ENCODE measurements at regions not wholly inside any gene's neighbourhood (a gene's known extent, or its start where the extent isn't known, plus 50 kb on each side); places are given as distances from the start of the nearest gene placed in this dataset.

GRCh38 chr3:66145408-66145733, 75.4 kb upstream of the SLC25A26 start:
- H3K36me3 ChIP-seq (ENCODE audit: insufficient read depth, low read length): no peaks in the 10 kb centered on the region
- no peaks in the 10 kb centered on the region for H3K27me3 ChIP-seq (ENCODE audit: insufficient read depth, low read length)
- no peaks in the 10 kb centered on the region for H3K79me2 ChIP-seq (ENCODE audit: control insufficient read depth, insufficient read depth, low read length, unreplicated experiment)
- peaks cover 10% of the 10 kb centered on the region for H3K4me1 ChIP-seq (ENCODE audit: control insufficient read depth, insufficient read depth, low read length, unreplicated experiment)
- H3K27ac ChIP-seq (ENCODE audit: low read depth, low read length): no peak overlapping the region
- no peak overlapping the region for H2AFZ ChIP-seq (ENCODE audit: low read length, unreplicated experiment)
- no peak overlapping the region for H3K4me3 ChIP-seq (ENCODE audit: low read depth, low read length)

GRCh38 chr3:66144568-66145407, 76.0 kb upstream of the SLC25A26 start:
- no peak overlapping the region for H3K27ac ChIP-seq (ENCODE audit: low read depth, low read length)
- peaks cover 10% of the 10 kb centered on the region for H3K4me1 ChIP-seq (ENCODE audit: control insufficient read depth, insufficient read depth, low read length, unreplicated experiment)
- H3K4me3 ChIP-seq (ENCODE audit: low read depth, low read length): no peak overlapping the region
- no peaks in the 10 kb centered on the region for H3K27me3 ChIP-seq (ENCODE audit: insufficient read depth, low read length)
- no peaks in the 10 kb centered on the region for H3K79me2 ChIP-seq (ENCODE audit: control insufficient read depth, insufficient read depth, low read length, unreplicated experiment)
- H3K36me3 ChIP-seq (ENCODE audit: insufficient read depth, low read length): no peaks in the 10 kb centered on the region
- H2AFZ ChIP-seq (ENCODE audit: low read length, unreplicated experiment): no peak overlapping the region

- H3K4me3 ChIP-seq (ENCODE audit: low read depth, low read length): no peak overlapping the region
- no peak overlapping the region for H2AFZ ChIP-seq (ENCODE audit: low read length, unreplicated experiment)
- no peaks in the 10 kb centered on the region for H3K27me3 ChIP-seq (ENCODE audit: insufficient read depth, low read length)
- no peak overlapping the region for H3K27ac ChIP-seq (ENCODE audit: low read depth, low read length)
- H3K36me3 ChIP-seq (ENCODE audit: insufficient read depth, low read length): no peaks in the 10 kb centered on the region
- H3K79me2 ChIP-seq (ENCODE audit: control insufficient read depth, insufficient read depth, low read length, unreplicated experiment): no peaks in the 10 kb centered on the region
- H3K4me1 ChIP-seq (ENCODE audit: control insufficient read depth, insufficient read depth, low read length, unreplicated experiment): peaks cover 10% of the 10 kb centered on the region
Observed at GRCh38 chr3:66142079-66142478, 78.7 kb upstream of the SLC25A26 start.

- Histone ChIP-seq H3K4me1 (ENCODE audit: control insufficient read depth, insufficient read depth, low read length, unreplicated experiment) (peaks cover 10% of the 10 kb centered on the region), H3K27me3 (ENCODE audit: insufficient read depth, low read length) (no peaks in the 10 kb centered on the region), H3K79me2 (ENCODE audit: control insufficient read depth, insufficient read depth, low read length, unreplicated experiment) (no peaks in the 10 kb centered on the region), H3K27ac (ENCODE audit: low read depth, low read length) (no peak overlapping the region), H3K36me3 (ENCODE audit: insufficient read depth, low read length) (no peaks in the 10 kb centered on the region), H3K4me3 (ENCODE audit: low read depth, low read length) (no peak overlapping the region), H2AFZ (ENCODE audit: low read length, unreplicated experiment) (no peak overlapping the region)
Observed at GRCh38 chr3:66140743-66141372, 79.9 kb upstream of the SLC25A26 start.

- no peak overlapping the region for H3K27ac ChIP-seq (ENCODE audit: low read depth, low read length)
- no peaks in the 10 kb centered on the region for H3K36me3 ChIP-seq (ENCODE audit: insufficient read depth, low read length)
- H3K4me3 ChIP-seq (ENCODE audit: low read depth, low read length): no peak overlapping the region
- H3K4me1 ChIP-seq (ENCODE audit: control insufficient read depth, insufficient read depth, low read length, unreplicated experiment): peaks cover 8% of the 10 kb centered on the region
- no peaks in the 10 kb centered on the region for H3K79me2 ChIP-seq (ENCODE audit: control insufficient read depth, insufficient read depth, low read length, unreplicated experiment)
- H3K27me3 ChIP-seq (ENCODE audit: insufficient read depth, low read length): no peaks in the 10 kb centered on the region
- H2AFZ ChIP-seq (ENCODE audit: low read length, unreplicated experiment): no peak overlapping the region
Observed at GRCh38 chr3:66140106-66140505, 80.7 kb upstream of the SLC25A26 start.

- no peak overlapping the region for H3K4me3 ChIP-seq (ENCODE audit: low read depth, low read length)
- no peaks in the 10 kb centered on the region for H3K27me3 ChIP-seq (ENCODE audit: insufficient read depth, low read length)
- H3K4me1 ChIP-seq (ENCODE audit: control insufficient read depth, insufficient read depth, low read length, unreplicated experiment): peaks cover 2% of the 10 kb centered on the region
- no peak overlapping the region for H3K27ac ChIP-seq (ENCODE audit: low read depth, low read length)
- no peaks in the 10 kb centered on the region for H3K36me3 ChIP-seq (ENCODE audit: insufficient read depth, low read length)
- H3K79me2 ChIP-seq (ENCODE audit: control insufficient read depth, insufficient read depth, low read length, unreplicated experiment): no peaks in the 10 kb centered on the region
- no peak overlapping the region for H2AFZ ChIP-seq (ENCODE audit: low read length, unreplicated experiment)
Observed at GRCh38 chr3:66139415-66139814, 81.4 kb upstream of the SLC25A26 start.

GRCh38 chr3:66138336-66139313, 82.2 kb upstream of the SLC25A26 start:
- no peaks in the 10 kb centered on the region for H3K36me3 ChIP-seq (ENCODE audit: insufficient read depth, low read length)
- no peaks in the 10 kb centered on the region for H3K27me3 ChIP-seq (ENCODE audit: insufficient read depth, low read length)
- H3K4me1 ChIP-seq (ENCODE audit: control insufficient read depth, insufficient read depth, low read length, unreplicated experiment): peaks cover 6% of the 10 kb centered on the region
- no peak overlapping the region for H2AFZ ChIP-seq (ENCODE audit: low read length, unreplicated experiment)
- no peak overlapping the region for H3K27ac ChIP-seq (ENCODE audit: low read depth, low read length)
- no peaks in the 10 kb centered on the region for H3K79me2 ChIP-seq (ENCODE audit: control insufficient read depth, insufficient read depth, low read length, unreplicated experiment)
- no peak overlapping the region for H3K4me3 ChIP-seq (ENCODE audit: low read depth, low read length)

GRCh38 chr3:66136597-66136996, 84.2 kb upstream of the SLC25A26 start:
- no peaks in the 10 kb centered on the region for H3K36me3 ChIP-seq (ENCODE audit: insufficient read depth, low read length)
- no peaks in the 10 kb centered on the region for H3K79me2 ChIP-seq (ENCODE audit: control insufficient read depth, insufficient read depth, low read length, unreplicated experiment)
- H3K27ac ChIP-seq (ENCODE audit: low read depth, low read length): no peak overlapping the region
- no peaks in the 10 kb centered on the region for H3K27me3 ChIP-seq (ENCODE audit: insufficient read depth, low read length)
- H3K4me3 ChIP-seq (ENCODE audit: low read depth, low read length): no peak overlapping the region
- no peak overlapping the region for H2AFZ ChIP-seq (ENCODE audit: low read length, unreplicated experiment)
- H3K4me1 ChIP-seq (ENCODE audit: control insufficient read depth, insufficient read depth, low read length, unreplicated experiment): peaks cover 17% of the 10 kb centered on the region

- Histone ChIP-seq H2AFZ (ENCODE audit: low read length, unreplicated experiment) (no peak overlapping the region), H3K4me1 (ENCODE audit: control insufficient read depth, insufficient read depth, low read length, unreplicated experiment) (peaks cover 17% of the 10 kb centered on the region), H3K4me3 (ENCODE audit: low read depth, low read length) (no peak overlapping the region), H3K27ac (ENCODE audit: low read depth, low read length) (no peak overlapping the region), H3K27me3 (ENCODE audit: insufficient read depth, low read length) (no peaks in the 10 kb centered on the region), H3K79me2 (ENCODE audit: control insufficient read depth, insufficient read depth, low read length, unreplicated experiment) (no peaks in the 10 kb centered on the region), H3K36me3 (ENCODE audit: insufficient read depth, low read length) (no peaks in the 10 kb centered on the region)
Observed at GRCh38 chr3:66133853-66134445, 86.9 kb upstream of the SLC25A26 start.

- no peaks in the 10 kb centered on the region for H3K36me3 ChIP-seq (ENCODE audit: insufficient read depth, low read length)
- peaks cover 17% of the 10 kb centered on the region for H3K4me1 ChIP-seq (ENCODE audit: control insufficient read depth, insufficient read depth, low read length, unreplicated experiment)
- no peaks in the 10 kb centered on the region for H3K79me2 ChIP-seq (ENCODE audit: control insufficient read depth, insufficient read depth, low read length, unreplicated experiment)
- peak overlapping the region; percentile 55 for H2AFZ ChIP-seq (ENCODE audit: low read length, unreplicated experiment)
- H3K27ac ChIP-seq (ENCODE audit: low read depth, low read length): peak overlapping the region; percentile 24; the same call in 1 of the 2 replicates
- H3K27me3 ChIP-seq (ENCODE audit: insufficient read depth, low read length): no peaks in the 10 kb centered on the region
- no peak overlapping the region for H3K4me3 ChIP-seq (ENCODE audit: low read depth, low read length)
Observed at GRCh38 chr3:66133050-66133757, 87.6 kb upstream of the SLC25A26 start.
